Upper lobe of right lung (tissue), 1 donor: ENCODE measurements at regions not wholly inside any gene's neighbourhood (a gene's known extent, or its start where the extent isn't known, plus 50 kb on each side); places are given as distances from the start of the nearest gene placed in this dataset.

Experiments
- ATAC-seq: fragments of 200-7000 bp; cut with Tn5 transposase; one replicate; pipeline ENCODE4 v1.9.1; 2020; ENCODE audit warnings: mild to moderate bottlenecking, moderate library complexity
- DNase-seq: peaks from one replicate; pipeline ENCODE4 v3.0.0-alpha.2; 2020
- H3K27ac ChIP-seq: fragments of 200-600 bp; one replicate; pipeline ENCODE4 v1.8.0; 2022
- H3K27me3 ChIP-seq: fragments of 200-600 bp; one replicate; pipeline ENCODE4 v1.8.0; 2022; ENCODE audit warnings: mild to moderate bottlenecking
- H3K36me3 ChIP-seq: fragments of 200-600 bp; one replicate; pipeline ENCODE4 v1.8.0; 2022
- H3K4me1 ChIP-seq: fragments of 200-600 bp; one replicate; pipeline ENCODE4 v1.8.0; 2022
- H3K4me3 ChIP-seq: fragments of 200-600 bp; one replicate; pipeline ENCODE4 v1.8.0; 2022; ENCODE audit warnings: mild to moderate bottlenecking
- H3K9me3 ChIP-seq: fragments of 200-600 bp; one replicate; pipeline ENCODE4 v1.8.0; 2022
- intact Hi-C: fragments of 100-400 bp; cut with DNase I; formaldehyde crosslinking; loops from one replicate; pipeline ENCODE4 v1.11.0; 2022
- TF ChIP-seq, protein P1 (sequence below): fragments of 200-600 bp; IDR thresholded peaks from one replicate; pipeline ENCODE4 v1.8.0; 2022; ENCODE audit warnings: antibody characterized with exemption
- donor health status: DM: no; HTN: yes; CAD: no; lungs with severe emphysema.

DNA sequence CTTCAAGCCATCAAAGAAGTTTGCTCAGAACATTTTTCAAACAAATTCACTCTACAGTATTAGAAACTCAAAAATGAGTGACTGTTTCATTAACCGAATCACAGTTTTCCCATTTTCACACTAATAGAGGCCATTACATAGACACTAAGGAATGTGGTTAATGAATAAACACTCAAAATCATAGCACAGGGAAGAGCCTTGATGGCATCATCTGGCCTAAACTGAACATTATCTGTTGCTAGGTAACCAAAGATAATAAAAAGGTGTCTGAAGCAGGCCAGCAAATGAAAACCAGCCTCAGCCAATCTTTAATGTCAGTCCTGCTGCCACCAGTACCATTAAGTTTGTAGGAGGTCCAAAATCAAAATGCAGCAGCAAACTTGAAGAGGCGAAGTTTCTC, 492.4 kb upstream of the STEAP1 start:
- Histone ChIP-seq H3K27ac (no peak overlapping the region), H3K27me3 (no peaks in the 10 kb centered on the region), H3K9me3 (no peaks in the 10 kb centered on the region), H3K36me3 (no peaks in the 10 kb centered on the region), H3K4me3 (no peak overlapping the region), H3K4me1 (no peaks in the 10 kb centered on the region)
- TF ChIP-seq, protein P1, sequence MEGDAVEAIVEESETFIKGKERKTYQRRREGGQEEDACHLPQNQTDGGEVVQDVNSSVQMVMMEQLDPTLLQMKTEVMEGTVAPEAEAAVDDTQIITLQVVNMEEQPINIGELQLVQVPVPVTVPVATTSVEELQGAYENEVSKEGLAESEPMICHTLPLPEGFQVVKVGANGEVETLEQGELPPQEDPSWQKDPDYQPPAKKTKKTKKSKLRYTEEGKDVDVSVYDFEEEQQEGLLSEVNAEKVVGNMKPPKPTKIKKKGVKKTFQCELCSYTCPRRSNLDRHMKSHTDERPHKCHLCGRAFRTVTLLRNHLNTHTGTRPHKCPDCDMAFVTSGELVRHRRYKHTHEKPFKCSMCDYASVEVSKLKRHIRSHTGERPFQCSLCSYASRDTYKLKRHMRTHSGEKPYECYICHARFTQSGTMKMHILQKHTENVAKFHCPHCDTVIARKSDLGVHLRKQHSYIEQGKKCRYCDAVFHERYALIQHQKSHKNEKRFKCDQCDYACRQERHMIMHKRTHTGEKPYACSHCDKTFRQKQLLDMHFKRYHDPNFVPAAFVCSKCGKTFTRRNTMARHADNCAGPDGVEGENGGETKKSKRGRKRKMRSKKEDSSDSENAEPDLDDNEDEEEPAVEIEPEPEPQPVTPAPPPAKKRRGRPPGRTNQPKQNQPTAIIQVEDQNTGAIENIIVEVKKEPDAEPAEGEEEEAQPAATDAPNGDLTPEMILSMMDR, result no peak
- no peak for DNase-seq
- intact Hi-C loops, result no loop called here
- ATAC-seq, result no peak

DNA sequence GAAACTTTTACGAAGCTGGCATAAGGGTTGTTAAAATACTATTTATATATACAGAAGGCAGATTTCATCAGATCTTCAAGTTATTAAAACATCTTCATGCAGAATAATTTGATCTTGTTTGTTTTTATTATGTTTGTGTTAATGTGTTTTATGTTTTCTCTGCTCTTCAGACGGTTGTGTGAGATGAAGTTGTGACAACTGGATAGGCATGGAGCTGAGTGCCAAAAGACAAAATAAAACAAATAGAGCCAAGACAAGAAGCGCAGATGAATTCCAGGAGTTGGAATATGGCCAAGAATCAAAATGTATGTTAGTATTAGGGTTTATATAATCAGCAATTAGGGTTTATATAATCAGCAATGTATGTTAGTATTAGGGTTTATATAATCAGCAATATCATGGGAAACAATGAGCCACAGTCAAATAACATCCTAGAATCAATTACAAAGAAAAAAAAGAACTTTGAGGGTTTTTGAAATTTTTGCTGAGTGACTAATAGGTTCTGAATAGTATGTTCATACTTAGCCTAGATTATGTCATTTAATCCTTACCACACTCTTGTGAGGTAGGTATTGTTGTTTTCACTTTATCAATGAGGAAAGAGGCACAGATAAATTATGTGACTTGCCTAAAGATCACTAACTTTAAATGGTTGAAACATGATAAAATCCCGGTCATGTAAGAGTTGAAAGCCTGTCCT, 488.0 kb upstream of the STEAP1 start:
- Histone ChIP-seq H3K36me3 (no peaks in the 10 kb centered on the region), H3K27ac (no peak overlapping the region), H3K4me1 (no peaks in the 10 kb centered on the region), H3K4me3 (no peak overlapping the region), H3K9me3 (no peaks in the 10 kb centered on the region), H3K27me3 (no peaks in the 10 kb centered on the region)
- intact Hi-C loops, result no loop called here
- ATAC-seq, result no peak
- TF ChIP-seq, protein P1, result no peak
- no peak for DNase-seq

DNA sequence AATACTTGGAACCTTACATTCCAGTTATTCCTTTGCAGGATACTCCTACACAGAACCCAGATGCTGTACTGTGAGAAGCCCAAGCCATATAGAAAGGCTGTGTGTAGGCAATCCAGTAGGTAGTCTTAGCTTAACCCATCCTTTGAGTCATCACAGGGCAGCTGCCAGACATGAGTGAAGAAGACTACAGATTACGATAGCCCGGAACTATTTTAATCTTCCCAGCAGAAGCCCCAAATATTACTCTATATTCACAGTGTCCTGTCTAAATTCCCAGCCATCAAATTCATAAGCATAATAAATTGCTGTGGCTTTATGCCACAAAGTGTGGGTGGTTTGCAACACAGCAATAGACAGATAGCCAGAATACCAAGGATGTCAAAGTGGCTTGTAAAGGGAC, 474.1 kb upstream of the STEAP1 start:
- no peak for DNase-seq
- ATAC-seq, result no peak
- no peaks in the 10 kb centered on the region for H3K27me3 ChIP-seq

DNA sequence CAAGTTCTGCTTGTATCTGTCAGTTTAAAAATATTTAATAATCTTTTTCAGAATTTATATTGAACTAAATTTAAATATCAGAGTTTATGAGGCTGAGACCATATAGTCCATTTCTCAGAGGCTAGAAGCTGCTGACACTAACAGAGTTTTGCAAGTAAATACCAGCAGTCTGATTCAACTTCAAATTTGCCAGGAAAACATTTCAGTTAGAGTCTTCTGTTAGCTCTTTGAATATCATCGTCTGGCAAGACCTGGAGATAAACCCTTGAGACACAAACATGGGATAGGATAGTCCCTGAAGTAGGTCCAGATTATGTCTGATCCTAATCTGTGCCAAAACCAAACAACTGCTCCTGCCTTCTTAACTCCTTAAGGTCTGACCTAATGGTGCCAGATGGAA, 472.8 kb upstream of the STEAP1 start:
- ATAC-seq, result no peak
- no peaks in the 10 kb centered on the region for H3K36me3 ChIP-seq
- intact Hi-C loops, result no loop called here
- H3K27me3 ChIP-seq, result no peaks in the 10 kb centered on the region
- no peaks in the 10 kb centered on the region for H3K4me1 ChIP-seq
- no peak overlapping the region for H3K27ac ChIP-seq
- no peaks in the 10 kb centered on the region for H3K9me3 ChIP-seq
- TF ChIP-seq, protein P1, result no peak
- no peak for DNase-seq
- no peak overlapping the region for H3K4me3 ChIP-seq

More for the DNA sequence above, 474.1 kb upstream of the STEAP1 start:
- TF ChIP-seq, protein P1, result no peak
- H3K36me3 ChIP-seq, result no peaks in the 10 kb centered on the region
- H3K27ac ChIP-seq, result no peak overlapping the region
- no peaks in the 10 kb centered on the region for H3K9me3 ChIP-seq
- intact Hi-C loops, result no loop called here
- no peaks in the 10 kb centered on the region for H3K4me1 ChIP-seq
- no peak overlapping the region for H3K4me3 ChIP-seq

DNA sequence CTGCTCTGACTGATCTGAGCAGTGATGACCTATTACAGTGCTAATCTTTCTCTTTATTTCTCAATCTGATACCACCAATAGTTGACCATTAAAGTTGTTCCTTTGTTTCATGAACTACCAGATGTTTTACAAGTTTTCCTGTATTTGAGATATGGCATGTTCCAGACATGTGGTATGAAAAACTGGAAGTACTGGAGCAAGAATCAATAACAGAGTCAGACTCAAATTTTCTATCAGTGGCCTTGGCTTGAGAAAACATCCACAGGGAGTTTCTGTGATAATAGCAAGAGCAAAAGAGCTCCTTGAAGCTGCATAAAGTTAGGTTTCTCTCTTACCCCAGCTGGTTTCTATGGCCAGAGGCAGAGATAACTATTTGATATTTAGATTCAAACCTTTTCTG, 469.0 kb upstream of the STEAP1 start:
- ATAC-seq (no peak), DNase-seq (no peak)
- no peak overlapping the region for H3K4me3 ChIP-seq
- H3K9me3 ChIP-seq, result no peaks in the 10 kb centered on the region
- no peaks in the 10 kb centered on the region for H3K4me1 ChIP-seq
- TF ChIP-seq, protein P1, result no peak
- no peaks in the 10 kb centered on the region for H3K36me3 ChIP-seq
- intact Hi-C loops, result no loop called here
- no peak overlapping the region for H3K27ac ChIP-seq
- H3K27me3 ChIP-seq, result no peaks in the 10 kb centered on the region

DNA sequence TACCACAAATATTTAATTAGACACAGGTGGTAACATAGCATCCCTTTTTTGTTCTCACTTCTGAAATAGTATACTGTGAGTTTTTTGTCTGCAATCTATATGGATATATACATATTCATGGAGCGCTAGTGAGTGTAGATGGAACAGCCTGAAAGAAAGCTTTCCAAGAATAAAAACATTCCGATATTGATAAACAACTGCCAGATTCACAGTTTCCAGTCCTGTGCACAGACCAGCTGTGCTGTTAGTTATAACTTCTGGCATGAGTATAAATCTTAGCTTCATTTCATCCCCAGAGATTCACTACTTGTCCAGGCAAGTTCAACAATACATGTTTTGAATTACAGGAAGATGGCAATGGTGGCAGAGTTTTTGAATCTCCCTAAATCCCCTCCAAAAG, 467.1 kb upstream of the STEAP1 start:
- no peak overlapping the region for H3K4me3 ChIP-seq
- no peak for ATAC-seq

More for the DNA sequence above, 467.1 kb upstream of the STEAP1 start:
- no peak for DNase-seq
- Histone ChIP-seq H3K36me3 (no peaks in the 10 kb centered on the region), H3K27ac (no peak overlapping the region), H3K4me1 (no peaks in the 10 kb centered on the region), H3K27me3 (no peaks in the 10 kb centered on the region), H3K9me3 (no peaks in the 10 kb centered on the region)
- TF ChIP-seq, protein P1, result no peak
- intact Hi-C loops, result no loop called here
